SK-N-SH treated with all-trans-retinoic acid at 6 μM for 48 hours (cell line): ENCODE measurements at regions not wholly inside any gene's neighbourhood (a gene's known extent, or its start where the extent isn't known, plus 50 kb on each side); places are given as distances from the start of the nearest gene placed in this dataset.
"Not testable (repeated sequence)": the region's sequence is repeated elsewhere in the genome, so short reads cannot be mapped to it uniquely, and the experiment has no call there.

ENCODE experiments used
- BACH2 ChIP-seq: fragments of 250-450 bp; sonication (Bioruptor Pico); IDR thresholded peaks from 2 replicates; pipeline ENCODE4 v1.9.0; 2021; ENCODE audit warnings: mild to moderate bottlenecking, borderline replicate concordance
- CSDC2 ChIP-seq: fragments of 250-450 bp; sonication (Bioruptor Pico); IDR thresholded peaks from 2 replicates; pipeline ENCODE4 v1.5.0; 2020; ENCODE audit warnings: mild to moderate bottlenecking, moderate library complexity
- GLIS3 ChIP-seq: fragments of 250-450 bp; sonication (Bioruptor Pico); IDR thresholded peaks from 2 replicates; pipeline ENCODE4 v1.5.0; 2020; ENCODE audit warnings: mild to moderate bottlenecking, moderate library complexity
- TCF4 ChIP-seq: fragments of 250-450 bp; sonication (Bioruptor Pico); IDR thresholded peaks from 2 replicates; pipeline ENCODE4 v1.8.0; 2021; ENCODE audit warnings: mild to moderate bottlenecking, moderate library complexity, borderline replicate concordance
- TOX ChIP-seq: fragments of 250-450 bp; sonication (Bioruptor Pico); IDR thresholded peaks from 2 replicates; pipeline ENCODE4 v1.8.0; 2021; ENCODE audit warnings: mild to moderate bottlenecking, moderate library complexity, borderline replicate concordance
- ZFP3 ChIP-seq: fragments of 250-450 bp; sonication (Bioruptor Pico); IDR thresholded peaks from 2 replicates; pipeline ENCODE4 v1.5.0; 2020; ENCODE audit warnings: mild to moderate bottlenecking, moderate library complexity
- ZFP30 ChIP-seq: fragments of 450-650 bp; formaldehyde crosslinking; IDR thresholded peaks from 2 replicates; pipeline ENCODE4 v1.5.0; 2022; ENCODE audit warnings: mild to moderate bottlenecking, moderate library complexity
- TF ChIP-seq, protein P1 (sequence below): fragments of 250-450 bp; sonication (Bioruptor Pico); IDR thresholded peaks from 2 replicates; pipeline ENCODE4 v1.8.0; 2020; ENCODE audit warnings: mild to moderate bottlenecking, moderate library complexity, borderline replicate concordance
- TF ChIP-seq, protein P2 (sequence below): fragments of 250-450 bp; sonication (Bioruptor Pico); IDR thresholded peaks from 2 replicates; pipeline ENCODE4 v1.5.1; 2021; ENCODE audit warnings: mild to moderate bottlenecking, moderate library complexity
- TF ChIP-seq, protein P3 (sequence below): fragments of 250-450 bp; sonication (Bioruptor Pico); IDR thresholded peaks from 2 replicates; pipeline ENCODE4 v1.5.1; 2020; ENCODE audit warnings: low read depth, mild to moderate bottlenecking, moderate library complexity

DNA sequence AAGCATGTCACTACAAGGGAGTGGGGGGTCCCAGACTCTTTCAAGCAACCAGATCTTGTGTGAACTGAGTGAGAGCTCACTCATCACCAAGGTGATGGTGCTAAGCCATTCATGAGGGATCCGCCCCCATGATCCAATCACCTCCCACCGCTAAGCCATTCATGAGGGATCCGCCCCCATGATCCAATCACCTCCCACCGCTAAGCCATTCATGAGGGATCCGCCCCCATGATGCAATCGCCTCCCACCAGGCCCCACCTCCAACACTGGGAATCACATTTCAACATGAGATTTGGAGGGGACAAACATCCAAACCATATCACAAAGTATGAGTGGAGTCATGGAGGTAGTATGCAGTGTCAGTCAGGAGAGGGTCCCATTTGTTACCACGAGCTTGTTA is 64.8 kb upstream of the PROKR2 start:
- TF ChIP-seq ZFP3 (CRISPR knock-in tag); BACH2 (CRISPR knock-in tag); TCF4 (CRISPR knock-in tag); CSDC2 (CRISPR knock-in tag); TOX (CRISPR knock-in tag); GLIS3 (CRISPR knock-in tag); ZFP30: not testable (repeated sequence)
- TF ChIP-seq, protein P1, sequence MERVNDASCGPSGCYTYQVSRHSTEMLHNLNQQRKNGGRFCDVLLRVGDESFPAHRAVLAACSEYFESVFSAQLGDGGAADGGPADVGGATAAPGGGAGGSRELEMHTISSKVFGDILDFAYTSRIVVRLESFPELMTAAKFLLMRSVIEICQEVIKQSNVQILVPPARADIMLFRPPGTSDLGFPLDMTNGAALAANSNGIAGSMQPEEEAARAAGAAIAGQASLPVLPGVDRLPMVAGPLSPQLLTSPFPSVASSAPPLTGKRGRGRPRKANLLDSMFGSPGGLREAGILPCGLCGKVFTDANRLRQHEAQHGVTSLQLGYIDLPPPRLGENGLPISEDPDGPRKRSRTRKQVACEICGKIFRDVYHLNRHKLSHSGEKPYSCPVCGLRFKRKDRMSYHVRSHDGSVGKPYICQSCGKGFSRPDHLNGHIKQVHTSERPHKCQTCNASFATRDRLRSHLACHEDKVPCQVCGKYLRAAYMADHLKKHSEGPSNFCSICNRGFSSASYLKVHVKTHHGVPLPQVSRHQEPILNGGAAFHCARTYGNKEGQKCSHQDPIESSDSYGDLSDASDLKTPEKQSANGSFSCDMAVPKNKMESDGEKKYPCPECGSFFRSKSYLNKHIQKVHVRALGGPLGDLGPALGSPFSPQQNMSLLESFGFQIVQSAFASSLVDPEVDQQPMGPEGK (CRISPR knock-in tag) = not testable (repeated sequence)
- TF ChIP-seq, protein P2, sequence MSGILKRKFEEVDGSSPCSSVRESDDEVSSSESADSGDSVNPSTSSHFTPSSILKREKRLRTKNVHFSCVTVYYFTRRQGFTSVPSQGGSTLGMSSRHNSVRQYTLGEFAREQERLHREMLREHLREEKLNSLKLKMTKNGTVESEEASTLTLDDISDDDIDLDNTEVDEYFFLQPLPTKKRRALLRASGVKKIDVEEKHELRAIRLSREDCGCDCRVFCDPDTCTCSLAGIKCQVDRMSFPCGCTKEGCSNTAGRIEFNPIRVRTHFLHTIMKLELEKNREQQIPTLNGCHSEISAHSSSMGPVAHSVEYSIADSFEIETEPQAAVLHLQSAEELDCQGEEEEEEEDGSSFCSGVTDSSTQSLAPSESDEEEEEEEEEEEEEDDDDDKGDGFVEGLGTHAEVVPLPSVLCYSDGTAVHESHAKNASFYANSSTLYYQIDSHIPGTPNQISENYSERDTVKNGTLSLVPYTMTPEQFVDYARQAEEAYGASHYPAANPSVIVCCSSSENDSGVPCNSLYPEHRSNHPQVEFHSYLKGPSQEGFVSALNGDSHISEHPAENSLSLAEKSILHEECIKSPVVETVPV (CRISPR knock-in tag) = not testable (repeated sequence)
- TF ChIP-seq, protein P3, sequence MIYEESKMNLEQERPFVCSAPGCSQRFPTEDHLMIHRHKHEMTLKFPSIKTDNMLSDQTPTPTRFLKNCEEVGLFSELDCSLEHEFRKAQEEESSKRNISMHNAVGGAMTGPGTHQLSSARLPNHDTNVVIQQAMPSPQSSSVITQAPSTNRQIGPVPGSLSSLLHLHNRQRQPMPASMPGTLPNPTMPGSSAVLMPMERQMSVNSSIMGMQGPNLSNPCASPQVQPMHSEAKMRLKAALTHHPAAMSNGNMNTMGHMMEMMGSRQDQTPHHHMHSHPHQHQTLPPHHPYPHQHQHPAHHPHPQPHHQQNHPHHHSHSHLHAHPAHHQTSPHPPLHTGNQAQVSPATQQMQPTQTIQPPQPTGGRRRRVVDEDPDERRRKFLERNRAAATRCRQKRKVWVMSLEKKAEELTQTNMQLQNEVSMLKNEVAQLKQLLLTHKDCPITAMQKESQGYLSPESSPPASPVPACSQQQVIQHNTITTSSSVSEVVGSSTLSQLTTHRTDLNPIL = not testable (repeated sequence)
